ENCODE measurements at regions not wholly inside any gene's neighbourhood (a gene's known extent, or its start where the extent isn't known, plus 50 kb on each side); places are given as distances from the start of the nearest gene placed in this dataset.

GRCh38 chr2:221641181-221641871, 69.2 kb upstream of the EPHA4 start:
- no peaks in the 10 kb centered on the region for H3K36me3 Mint-ChIP-seq
- Histone ChIP-seq H3K4me1 (ENCODE audit: control insufficient read depth, insufficient read depth, low read length, poor library complexity, severe bottlenecking) (no peaks in the 10 kb centered on the region), H3K27ac (ENCODE audit: insufficient read depth, low read length, poor library complexity, severe bottlenecking) (no peak overlapping the region), H3K27me3 (ENCODE audit: control insufficient read depth, insufficient read depth, low read length) (no peaks in the 10 kb centered on the region), H3K4me3 (ENCODE audit: low read depth, low read length) (no peak overlapping the region), H3K36me3 (ENCODE audit: control insufficient read depth, insufficient read depth, low read length) (no peaks in the 10 kb centered on the region), H3K9me3 (ENCODE audit: control insufficient read depth in 2 of 2, low read length in 2 of 2) (no peaks in the 10 kb centered on the region)
- DNase-seq, result no peak
- peaks cover 0 to 7% (median 3%) of the 10 kb centered on the region in 7 donors for H3K9me3 Mint-ChIP-seq
- no peak for ATAC-seq (ENCODE audit: low read depth in 2 of 2)
- H3K4me1 Mint-ChIP-seq, result no peaks in the 10 kb centered on the region
- H3K27me3 Mint-ChIP-seq, result no peaks in the 10 kb centered on the region
- H3K4me3 Mint-ChIP-seq, result no peak overlapping the region
- H3K27ac Mint-ChIP-seq, result peak overlapping the region in 1 of 3 donors; percentile 1

- Histone ChIP-seq H3K27ac (ENCODE audit: insufficient read depth, low read length, poor library complexity, severe bottlenecking) (no peak overlapping the region), H3K36me3 (ENCODE audit: control insufficient read depth, insufficient read depth, low read length) (no peaks in the 10 kb centered on the region), H3K4me1 (ENCODE audit: control insufficient read depth, insufficient read depth, low read length, poor library complexity, severe bottlenecking) (no peaks in the 10 kb centered on the region), H3K4me3 (ENCODE audit: low read depth, low read length) (no peak overlapping the region), H3K27me3 (ENCODE audit: control insufficient read depth, insufficient read depth, low read length) (no peaks in the 10 kb centered on the region), H3K9me3 (ENCODE audit: control insufficient read depth in 2 of 2, low read length in 2 of 2) (no peaks in the 10 kb centered on the region)
- H3K9me3 Mint-ChIP-seq, result peaks cover 0 to 7% (median 3%) of the 10 kb centered on the region in 7 donors
- no peak for ATAC-seq (ENCODE audit: low read depth in 2 of 2)
- H3K27me3 Mint-ChIP-seq, result no peaks in the 10 kb centered on the region
- no peaks in the 10 kb centered on the region for H3K36me3 Mint-ChIP-seq
- H3K27ac Mint-ChIP-seq, result no peak overlapping the region
- H3K4me1 Mint-ChIP-seq, result no peaks in the 10 kb centered on the region
- DNase-seq, result no peak
- H3K4me3 Mint-ChIP-seq, result no peak overlapping the region
Observed at GRCh38 chr2:221640686-221641085, 68.6 kb upstream of the EPHA4 start.

GRCh38 chr2:221637851-221638250, 65.7 kb upstream of the EPHA4 start:
- no peaks in the 10 kb centered on the region for H3K4me1 ChIP-seq (ENCODE audit: control insufficient read depth, insufficient read depth, low read length, poor library complexity, severe bottlenecking)
- no peak for DNase-seq
- no peaks in the 10 kb centered on the region for H3K9me3 ChIP-seq (ENCODE audit: control insufficient read depth in 2 of 2, low read length in 2 of 2)
- H3K27me3 Mint-ChIP-seq, result no peaks in the 10 kb centered on the region
- no peaks in the 10 kb centered on the region for H3K4me1 Mint-ChIP-seq
- no peak for ATAC-seq (ENCODE audit: low read depth in 2 of 2)
- no peak overlapping the region for H3K4me3 ChIP-seq (ENCODE audit: low read depth, low read length)
- peaks cover 0 to 4% (median 2%) of the 10 kb centered on the region in 7 donors for H3K9me3 Mint-ChIP-seq
- H3K36me3 ChIP-seq (ENCODE audit: control insufficient read depth, insufficient read depth, low read length), result no peaks in the 10 kb centered on the region
- H3K36me3 Mint-ChIP-seq, result no peaks in the 10 kb centered on the region
- no peak overlapping the region for H3K4me3 Mint-ChIP-seq
- H3K27ac Mint-ChIP-seq, result no peak overlapping the region
- no peaks in the 10 kb centered on the region for H3K27me3 ChIP-seq (ENCODE audit: control insufficient read depth, insufficient read depth, low read length)
- no peak overlapping the region for H3K27ac ChIP-seq (ENCODE audit: insufficient read depth, low read length, poor library complexity, severe bottlenecking)

GRCh38 chr2:221635949-221636348, 63.8 kb upstream of the EPHA4 start:
- Histone ChIP-seq H3K4me3 (ENCODE audit: low read depth, low read length) (no peak overlapping the region), H3K4me1 (ENCODE audit: control insufficient read depth, insufficient read depth, low read length, poor library complexity, severe bottlenecking) (no peaks in the 10 kb centered on the region), H3K27ac (ENCODE audit: insufficient read depth, low read length, poor library complexity, severe bottlenecking) (no peak overlapping the region), H3K27me3 (ENCODE audit: control insufficient read depth, insufficient read depth, low read length) (no peaks in the 10 kb centered on the region), H3K36me3 (ENCODE audit: control insufficient read depth, insufficient read depth, low read length) (no peaks in the 10 kb centered on the region), H3K9me3 (ENCODE audit: control insufficient read depth in 2 of 2, low read length in 2 of 2) (no peaks in the 10 kb centered on the region)
- Mint-ChIP-seq H3K27me3 (no peaks in the 10 kb centered on the region), H3K36me3 (no peaks in the 10 kb centered on the region), H3K4me3 (no peak overlapping the region), H3K27ac (no peak overlapping the region), H3K4me1 (no peaks in the 10 kb centered on the region), H3K9me3 (peaks cover 0 to 3% (median 0%) of the 10 kb centered on the region in 7 donors)
- DNase-seq, result no peak
- no peak for ATAC-seq (ENCODE audit: low read depth in 2 of 2)

- no peaks in the 10 kb centered on the region for H3K36me3 Mint-ChIP-seq
Observed at GRCh38 chr2:221629468-221629867, 57.4 kb upstream of the EPHA4 start.

GRCh38 chr2:221624475-221624874, 52.4 kb upstream of the EPHA4 start:
- no peak overlapping the region for H3K27ac Mint-ChIP-seq
- Histone ChIP-seq H3K9me3 (ENCODE audit: control insufficient read depth in 2 of 2, low read length in 2 of 2) (no peaks in the 10 kb centered on the region), H3K36me3 (ENCODE audit: control insufficient read depth, insufficient read depth, low read length) (no peaks in the 10 kb centered on the region), H3K4me3 (ENCODE audit: low read depth, low read length) (no peak overlapping the region), H3K4me1 (ENCODE audit: control insufficient read depth, insufficient read depth, low read length, poor library complexity, severe bottlenecking) (no peaks in the 10 kb centered on the region), H3K27me3 (ENCODE audit: control insufficient read depth, insufficient read depth, low read length) (no peaks in the 10 kb centered on the region), H3K27ac (ENCODE audit: insufficient read depth, low read length, poor library complexity, severe bottlenecking) (no peak overlapping the region)
- DNase-seq (no peak), ATAC-seq (ENCODE audit: low read depth in 2 of 2) (no peak)
- no peak overlapping the region for H3K4me3 Mint-ChIP-seq
- H3K4me1 Mint-ChIP-seq, result no peaks in the 10 kb centered on the region
- H3K36me3 Mint-ChIP-seq, result no peaks in the 10 kb centered on the region
- H3K9me3 Mint-ChIP-seq, result no peaks in the 10 kb centered on the region
- no peaks in the 10 kb centered on the region for H3K27me3 Mint-ChIP-seq

More at GRCh38 chr2:221629468-221629867, 57.4 kb upstream of the EPHA4 start:
- DNase-seq, result no peak
- Histone ChIP-seq H3K27ac (ENCODE audit: insufficient read depth, low read length, poor library complexity, severe bottlenecking) (no peak overlapping the region), H3K4me1 (ENCODE audit: control insufficient read depth, insufficient read depth, low read length, poor library complexity, severe bottlenecking) (no peaks in the 10 kb centered on the region), H3K36me3 (ENCODE audit: control insufficient read depth, insufficient read depth, low read length) (no peaks in the 10 kb centered on the region), H3K9me3 (ENCODE audit: control insufficient read depth in 2 of 2, low read length in 2 of 2) (no peaks in the 10 kb centered on the region), H3K27me3 (ENCODE audit: control insufficient read depth, insufficient read depth, low read length) (no peaks in the 10 kb centered on the region), H3K4me3 (ENCODE audit: low read depth, low read length) (no peak overlapping the region)
- no peak for ATAC-seq (ENCODE audit: low read depth in 2 of 2)
- H3K4me1 Mint-ChIP-seq, result no peaks in the 10 kb centered on the region
- H3K4me3 Mint-ChIP-seq, result no peak overlapping the region
- H3K27ac Mint-ChIP-seq, result no peak overlapping the region
- H3K9me3 Mint-ChIP-seq, result no peaks in the 10 kb centered on the region
- no peaks in the 10 kb centered on the region for H3K27me3 Mint-ChIP-seq
